ENCODE measurements at regions not wholly inside any gene's neighbourhood (a gene's known extent, or its start where the extent isn't known, plus 50 kb on each side); places are given as distances from the start of the nearest gene placed in this dataset.

GRCh38 chr15:39344662-39345141 is 236.2 kb upstream of the THBS1 start:
- Histone ChIP-seq H3K36me3 (ENCODE audit: control insufficient read depth in 4 of 4, insufficient read depth in 4 of 4, low read length in 4 of 4) (no peaks in the 10 kb centered on the region), H3K9me3 (ENCODE audit: control insufficient read depth in 4 of 4, insufficient read depth in 3 of 4, low read length in 3 of 4) (peaks cover 0 to 4% (median 1%) of the 10 kb centered on the region in 4 donors), H3K27me3 (ENCODE audit: control insufficient read depth in 3 of 3, insufficient read depth in 3 of 3, low read length in 2 of 3) (no peaks in the 10 kb centered on the region), H3K4me3 (no peak overlapping the region), H3K4me1 (ENCODE audit: control insufficient read depth in 5 of 5, insufficient read depth in 5 of 5, low read length in 5 of 5) (no peaks in the 10 kb centered on the region), H3K9ac (ENCODE audit: insufficient read depth in 1 of 2, low read length in 2 of 2) (no peak overlapping the region), H3K27ac (ENCODE audit: low read depth in 1 of 2, low read length in 1 of 2) (no peak overlapping the region)
- no peak for DNase-seq
- 51 to 57% methylated on average over 3 of the region's 3 CpGs for WGBS, 2 donors
- no peak for ATAC-seq (ENCODE audit: insufficient read depth, low FRiP score)
- TF ChIP-seq CTCF (IDR thresholded peaks at IDR 0.05; ENCODE audit: control extremely low read depth, extremely low read depth), result no peak

GRCh38 chr15:39345176-39345575 is 235.7 kb upstream of the THBS1 start:
- no peak overlapping the region for H3K4me3 ChIP-seq
- no peak for ATAC-seq (ENCODE audit: insufficient read depth, low FRiP score)
- H3K9me3 ChIP-seq (ENCODE audit: control insufficient read depth in 4 of 4, insufficient read depth in 3 of 4, low read length in 3 of 4), result peaks cover 0 to 4% (median 1%) of the 10 kb centered on the region in 4 donors
- WGBS, 2 donors, result 56 to 61% methylated on average over 3 of the region's 3 CpGs
- H3K27me3 ChIP-seq (ENCODE audit: control insufficient read depth in 3 of 3, insufficient read depth in 3 of 3, low read length in 2 of 3), result no peaks in the 10 kb centered on the region
- no peaks in the 10 kb centered on the region for H3K4me1 ChIP-seq (ENCODE audit: control insufficient read depth in 5 of 5, insufficient read depth in 5 of 5, low read length in 5 of 5)
- no peak overlapping the region for H3K27ac ChIP-seq (ENCODE audit: low read depth in 1 of 2, low read length in 1 of 2)
- no peak for TF ChIP-seq CTCF (IDR thresholded peaks at IDR 0.05; ENCODE audit: control extremely low read depth, extremely low read depth)
- no peak for DNase-seq
- no peak overlapping the region for H3K9ac ChIP-seq (ENCODE audit: insufficient read depth in 1 of 2, low read length in 2 of 2)
- no peaks in the 10 kb centered on the region for H3K36me3 ChIP-seq (ENCODE audit: control insufficient read depth in 4 of 4, insufficient read depth in 4 of 4, low read length in 4 of 4)

- peaks cover 0 to 3% (median 0%) of the 10 kb centered on the region in 5 donors for H3K4me1 ChIP-seq (ENCODE audit: control insufficient read depth in 5 of 5, insufficient read depth in 5 of 5, low read length in 5 of 5)
- H3K9me3 ChIP-seq (ENCODE audit: control insufficient read depth in 4 of 4, insufficient read depth in 3 of 4, low read length in 3 of 4), result peaks cover 0 to 4% (median 0%) of the 10 kb centered on the region in 4 donors
- H3K27me3 ChIP-seq (ENCODE audit: control insufficient read depth in 3 of 3, insufficient read depth in 3 of 3, low read length in 2 of 3), result no peaks in the 10 kb centered on the region
- H3K9ac ChIP-seq (ENCODE audit: insufficient read depth in 1 of 2, low read length in 2 of 2), result no peak overlapping the region
- 98 to 100% methylated on average over 1 of the region's 1 CpG for WGBS, 2 donors
- no peak overlapping the region for H3K4me3 ChIP-seq
- H3K36me3 ChIP-seq (ENCODE audit: control insufficient read depth in 4 of 4, insufficient read depth in 4 of 4, low read length in 4 of 4), result no peaks in the 10 kb centered on the region
- DNase-seq, result no peak
- no peak overlapping the region for H3K27ac ChIP-seq (ENCODE audit: low read depth in 1 of 2, low read length in 1 of 2)
- no peak for TF ChIP-seq CTCF (IDR thresholded peaks at IDR 0.05; ENCODE audit: control extremely low read depth, extremely low read depth)
- no peak for ATAC-seq (ENCODE audit: insufficient read depth, low FRiP score)
Measured at GRCh38 chr15:39347453-39347852, 233.4 kb upstream of the THBS1 start.

- Histone ChIP-seq H3K27me3 (ENCODE audit: control insufficient read depth in 3 of 3, insufficient read depth in 3 of 3, low read length in 2 of 3) (no peaks in the 10 kb centered on the region), H3K9ac (ENCODE audit: insufficient read depth in 1 of 2, low read length in 2 of 2) (no peak overlapping the region), H3K4me1 (ENCODE audit: control insufficient read depth in 5 of 5, insufficient read depth in 5 of 5, low read length in 5 of 5) (peaks cover 0 to 3% (median 0%) of the 10 kb centered on the region in 5 donors), H3K4me3 (no peak overlapping the region), H3K36me3 (ENCODE audit: control insufficient read depth in 4 of 4, insufficient read depth in 4 of 4, low read length in 4 of 4) (no peaks in the 10 kb centered on the region), H3K9me3 (ENCODE audit: control insufficient read depth in 4 of 4, insufficient read depth in 3 of 4, low read length in 3 of 4) (no peaks in the 10 kb centered on the region), H3K27ac (ENCODE audit: low read depth in 1 of 2, low read length in 1 of 2) (no peak overlapping the region)
- no peak for TF ChIP-seq CTCF (IDR thresholded peaks at IDR 0.05; ENCODE audit: control extremely low read depth, extremely low read depth)
- DNase-seq (no peak), ATAC-seq (ENCODE audit: insufficient read depth, low FRiP score) (no peak)
- WGBS, 2 donors, result 42 to 56% methylated on average over 4 of the region's 4 CpGs
Measured at GRCh38 chr15:39350785-39351184, 230.1 kb upstream of the THBS1 start.
